Ascending aorta (tissue), 2 donors: ENCODE measurements at regions not wholly inside any gene's neighbourhood (a gene's known extent, or its start where the extent isn't known, plus 50 kb on each side); places are given as distances from the start of the nearest gene placed in this dataset.

Experiments
- DNase-seq, 2 donors: peaks; one replicate each; pipeline ENCODE4 v3.0.0-alpha.2; 2019; ENCODE audit warnings: low spot score in 2 of 2
- H3K27ac ChIP-seq, 2 donors: fragments of 200-600 bp; sonication (generic); one replicate each; pipeline ENCODE4 v1.5.1; 2016 to 2017; ENCODE audit warnings: mild to moderate bottlenecking in 1 of 2
- H3K27me3 ChIP-seq: fragments of 200-600 bp; sonication (generic); one replicate; pipeline ENCODE4 v1.5.1; 2017
- H3K36me3 ChIP-seq, 2 donors: fragments of 200-600 bp; sonication (generic); one replicate each; pipeline ENCODE4 v1.5.1; 2016
- H3K4me1 ChIP-seq, 2 donors: fragments of 200-600 bp; sonication (generic); one replicate each; pipeline ENCODE4 v1.5.1; 2016 to 2017; ENCODE audit warnings: mild to moderate bottlenecking in 1 of 2
- H3K4me3 ChIP-seq, 2 donors: fragments of 200-600 bp; sonication (generic); one replicate each; pipeline ENCODE4 v1.5.1; 2016 to 2017; ENCODE audit warnings: mild to moderate bottlenecking in 1 of 2
- H3K9me3 ChIP-seq, 2 donors: fragments of 200-600 bp; sonication (generic); one replicate each; pipeline ENCODE4 v1.5.1; 2016
- CTCF ChIP-seq, 3 experiments: fragments of 200-600 bp in 2 of 3; fragments of 450-650 bp in 1 of 3; sonication (generic) in 2 of 3; IDR thresholded peaks; one replicate each; pipeline ENCODE4 v1.5.1; 2016 to 2019; ENCODE audit warnings: antibody characterized with exemption in 3 of 3, mild to moderate bottlenecking in 1 of 3, moderate library complexity in 1 of 3
- intact Hi-C: fragments of 100-400 bp; cut with DNase I; formaldehyde crosslinking; loops from one replicate; pipeline ENCODE4 v1.15.1; 2023

GRCh38 chr6:113271437-113271836, 585.7 kb upstream of the MARCKS start:
- Histone ChIP-seq H3K4me1 (no peaks in the 10 kb centered on the region), H3K27me3 (no peaks in the 10 kb centered on the region), H3K36me3 (no peaks in the 10 kb centered on the region), H3K9me3 (peaks cover 6 to 33% of the 10 kb centered on the region in 2 donors), H3K4me3 (no peak overlapping the region), H3K27ac (no peak overlapping the region)
- no peak for DNase-seq
- TF ChIP-seq CTCF (IDR thresholded peaks at IDR 0.05): no peak
- intact Hi-C loops: no loop called here

DNA sequence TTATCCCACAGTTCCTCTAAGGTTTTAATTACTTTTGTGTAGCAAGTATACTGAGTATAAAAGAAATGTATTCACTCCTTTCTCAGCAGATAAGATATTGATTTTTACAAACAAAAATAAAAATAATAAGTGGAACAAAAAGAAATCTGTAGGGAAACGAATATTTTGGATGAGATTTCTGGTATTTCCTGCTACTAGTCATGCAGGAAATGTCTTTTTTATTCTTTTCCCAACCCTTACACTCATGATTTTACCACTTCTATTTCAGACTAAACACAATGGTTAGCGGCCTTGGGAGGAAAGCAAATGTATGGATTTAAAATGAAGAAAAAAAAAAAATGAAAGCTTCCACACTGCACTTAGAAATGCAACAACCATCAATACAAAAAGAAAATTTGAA, 580.5 kb upstream of the MARCKS start:
- DNase-seq: no peak
- intact Hi-C loops: no loop called here
- no peaks in the 10 kb centered on the region for H3K9me3 ChIP-seq

GRCh38 chr6:113277111-113277510, 580.0 kb upstream of the MARCKS start:
- Histone ChIP-seq H3K9me3 (no peaks in the 10 kb centered on the region), H3K27me3 (no peaks in the 10 kb centered on the region), H3K4me1 (no peaks in the 10 kb centered on the region), H3K36me3 (no peaks in the 10 kb centered on the region), H3K27ac (no peak overlapping the region), H3K4me3 (no peak overlapping the region)
- no peak for DNase-seq
- intact Hi-C loops: no loop called here
- no peak for TF ChIP-seq CTCF (IDR thresholded peaks at IDR 0.05)

More for the DNA sequence above, 580.5 kb upstream of the MARCKS start:
- Histone ChIP-seq H3K4me1 (no peaks in the 10 kb centered on the region), H3K27ac (no peak overlapping the region), H3K4me3 (no peak overlapping the region), H3K36me3 (no peaks in the 10 kb centered on the region), H3K27me3 (no peaks in the 10 kb centered on the region)
- TF ChIP-seq CTCF (IDR thresholded peaks at IDR 0.05): no peak

GRCh38 chr6:113281014-113281413, 576.1 kb upstream of the MARCKS start:
- TF ChIP-seq CTCF (IDR thresholded peaks at IDR 0.05): no peak
- H3K27ac ChIP-seq: no peak overlapping the region
- H3K4me1 ChIP-seq: no peaks in the 10 kb centered on the region
- no peak overlapping the region for H3K4me3 ChIP-seq
- DNase-seq: no peak
- H3K9me3 ChIP-seq: no peaks in the 10 kb centered on the region
- intact Hi-C loops: no loop called here
- H3K36me3 ChIP-seq: no peaks in the 10 kb centered on the region
- H3K27me3 ChIP-seq: no peaks in the 10 kb centered on the region

- no peak for DNase-seq
- H3K27me3 ChIP-seq: no peaks in the 10 kb centered on the region
- no peak overlapping the region for H3K4me3 ChIP-seq
- no peaks in the 10 kb centered on the region for H3K4me1 ChIP-seq
- H3K9me3 ChIP-seq: no peaks in the 10 kb centered on the region
- no peak for TF ChIP-seq CTCF (IDR thresholded peaks at IDR 0.05)
- no peaks in the 10 kb centered on the region for H3K36me3 ChIP-seq
- intact Hi-C loops: no loop called here
- H3K27ac ChIP-seq: no peak overlapping the region
Observed at GRCh38 chr6:113281431-113281830, 575.7 kb upstream of the MARCKS start.

- no peak for TF ChIP-seq CTCF (IDR thresholded peaks at IDR 0.05)
- no peaks in the 10 kb centered on the region for H3K36me3 ChIP-seq
- H3K27me3 ChIP-seq: no peaks in the 10 kb centered on the region
- no peak overlapping the region for H3K4me3 ChIP-seq
- intact Hi-C loops: no loop called here
- no peak for DNase-seq
- H3K27ac ChIP-seq: no peak overlapping the region
- H3K4me1 ChIP-seq: no peaks in the 10 kb centered on the region
- H3K9me3 ChIP-seq: no peaks in the 10 kb centered on the region
Observed at GRCh38 chr6:113287396-113287795, 569.7 kb upstream of the MARCKS start.
